Body of pancreas (tissue), 4 donors: ENCODE measurements at regions not wholly inside any gene's neighbourhood (a gene's known extent, or its start where the extent isn't known, plus 50 kb on each side); places are given as distances from the start of the nearest gene placed in this dataset.

Experiments used
- POLR2A ChIP-seq, 3 donors: fragments of 450-650 bp; IDR thresholded peaks; one replicate each; pipeline ENCODE4 v1.6.1; 2016; ENCODE audit warnings: antibody characterized with exemption in 3 of 3, mild to moderate bottlenecking in 2 of 3
- TF ChIP-seq, protein P1 (sequence below), 7 experiments: fragments of 450-650 bp in 4 of 7; fragments of 200-600 bp in 3 of 7; sonication (generic) in 3 of 7; IDR thresholded peaks; one replicate each; pipeline ENCODE4 v1.5.1; 2016 to 2019; ENCODE audit warnings: antibody characterized with exemption in 7 of 7

DNA sequence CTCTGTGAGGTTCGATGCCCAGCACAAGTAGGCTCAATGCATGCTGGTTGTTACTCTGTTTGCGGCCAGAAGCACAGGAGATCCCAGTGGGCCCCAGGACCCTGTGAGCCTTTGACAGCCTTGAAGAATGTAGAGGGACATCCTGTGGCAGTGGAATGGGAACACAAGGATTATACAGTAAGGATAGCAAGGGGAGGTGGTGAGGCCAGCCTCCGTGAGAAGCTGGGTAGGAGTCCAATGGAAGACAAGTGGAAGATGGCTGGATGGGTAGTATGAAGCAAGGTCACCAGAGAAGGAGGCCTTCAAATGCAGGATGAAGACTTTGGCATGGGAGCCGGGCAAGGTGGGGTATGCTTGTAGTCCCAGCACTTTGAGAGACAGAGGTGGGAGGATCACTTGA is 622.9 kb upstream of the CDH4 start:
- TF ChIP-seq, protein P1, sequence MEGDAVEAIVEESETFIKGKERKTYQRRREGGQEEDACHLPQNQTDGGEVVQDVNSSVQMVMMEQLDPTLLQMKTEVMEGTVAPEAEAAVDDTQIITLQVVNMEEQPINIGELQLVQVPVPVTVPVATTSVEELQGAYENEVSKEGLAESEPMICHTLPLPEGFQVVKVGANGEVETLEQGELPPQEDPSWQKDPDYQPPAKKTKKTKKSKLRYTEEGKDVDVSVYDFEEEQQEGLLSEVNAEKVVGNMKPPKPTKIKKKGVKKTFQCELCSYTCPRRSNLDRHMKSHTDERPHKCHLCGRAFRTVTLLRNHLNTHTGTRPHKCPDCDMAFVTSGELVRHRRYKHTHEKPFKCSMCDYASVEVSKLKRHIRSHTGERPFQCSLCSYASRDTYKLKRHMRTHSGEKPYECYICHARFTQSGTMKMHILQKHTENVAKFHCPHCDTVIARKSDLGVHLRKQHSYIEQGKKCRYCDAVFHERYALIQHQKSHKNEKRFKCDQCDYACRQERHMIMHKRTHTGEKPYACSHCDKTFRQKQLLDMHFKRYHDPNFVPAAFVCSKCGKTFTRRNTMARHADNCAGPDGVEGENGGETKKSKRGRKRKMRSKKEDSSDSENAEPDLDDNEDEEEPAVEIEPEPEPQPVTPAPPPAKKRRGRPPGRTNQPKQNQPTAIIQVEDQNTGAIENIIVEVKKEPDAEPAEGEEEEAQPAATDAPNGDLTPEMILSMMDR (IDR thresholded peaks at IDR 0.05), result no peak
- TF ChIP-seq POLR2A (IDR thresholded peaks at IDR 0.05), result no peak
